Stimulated activated CD4-positive, alpha-beta T cell treated with anti-CD3 and anti-CD28 coated beads, Interleukin-4, amount 100 ng/mL, for 24 hours (primary cell): ENCODE measurements at regions not wholly inside any gene's neighbourhood (a gene's known extent, or its start where the extent isn't known, plus 50 kb on each side); places are given as distances from the start of the nearest gene placed in this dataset.
"Not testable (repeated sequence)": the region's sequence is repeated elsewhere in the genome, so short reads cannot be mapped to it uniquely, and the experiment has no call there.

Experiments
- DNase-seq: peaks from one replicate; pipeline ENCODE4 v3.0.0-alpha.2; 2020

GRCh38 chr6:170080169-170080827 is 210.6 kb downstream of the DLL1 start:
- DNase-seq: no peak

- DNase-seq: no peak
Measured at GRCh38 chr6:170076466-170077165, 214.3 kb downstream of the DLL1 start.

GRCh38 chr6:170075659-170076223 is 215.1 kb downstream of the DLL1 start:
- no peak for DNase-seq

GRCh38 chr6:170074907-170075306 is 216.0 kb downstream of the DLL1 start:
- no peak for DNase-seq

- DNase-seq: no peak
Measured at GRCh38 chr6:170074435-170074834, 216.4 kb downstream of the DLL1 start.

- no peak for DNase-seq
Measured at GRCh38 chr6:170073846-170074245, 217.0 kb downstream of the DLL1 start.

- no peak for DNase-seq
Measured at GRCh38 chr6:170072246-170072645, 218.6 kb downstream of the DLL1 start.

- no peak for DNase-seq
Measured at GRCh38 chr6:170069611-170070010, 221.3 kb downstream of the DLL1 start.

- DNase-seq: no peak
Measured at GRCh38 chr6:170068496-170068895, 222.4 kb downstream of the DLL1 start.

GRCh38 chr6:170067923-170068360 is 222.9 kb downstream of the DLL1 start:
- no peak for DNase-seq

- DNase-seq: no peak
Measured at GRCh38 chr6:170067181-170067641, 223.7 kb downstream of the DLL1 start.

GRCh38 chr6:170066679-170067078 is 224.2 kb downstream of the DLL1 start:
- DNase-seq: no peak

GRCh38 chr6:170063851-170064602 is 226.9 kb downstream of the DLL1 start:
- DNase-seq: no peak

GRCh38 chr6:170063431-170063830 is 227.4 kb downstream of the DLL1 start:
- DNase-seq: no peak

- no peak for DNase-seq
Measured at GRCh38 chr6:170062915-170063241, 228.0 kb downstream of the DLL1 start.

GRCh38 chr6:170062209-170062914 is 228.5 kb downstream of the DLL1 start:
- DNase-seq: no peak

- no peak for DNase-seq
Measured at GRCh38 chr6:170058878-170059485, 231.9 kb downstream of the DLL1 start.

GRCh38 chr6:170057961-170058877 is 232.7 kb downstream of the DLL1 start:
- no peak for DNase-seq

GRCh38 chr6:170057034-170057734 is 233.7 kb downstream of the DLL1 start:
- DNase-seq: no peak

- no peak for DNase-seq
Measured at GRCh38 chr6:170056278-170056711, 234.6 kb downstream of the DLL1 start.

GRCh38 chr6:170055797-170056196 is 235.1 kb downstream of the DLL1 start:
- not testable (repeated sequence) for DNase-seq
